Lung (tissue), 11 donors: ENCODE measurements at regions not wholly inside any gene's neighbourhood (a gene's known extent, or its start where the extent isn't known, plus 50 kb on each side); places are given as distances from the start of the nearest gene placed in this dataset.

Source experiments
- ATAC-seq: fragments of 200-7000 bp; cut with Tn5 transposase; one replicate; pipeline ENCODE4 v1.9.1; 2020; ENCODE audit warnings: moderate number of reproducible peaks; ENCODE audit not compliant: insufficient read depth, low FRiP score
- DNase-seq, 3 donors: peaks; one replicate each; pipeline ENCODE4 v3.0.0-alpha.2; 2013 to 2017
- H3K27ac ChIP-seq, 2 donors: one replicate each; pipeline ENCODE4 v1.5.1; 2013; ENCODE audit warnings: mild to moderate bottlenecking in 2 of 2, moderate library complexity in 2 of 2, control low read depth in 1 of 2, inconsistent platforms in 1 of 2, low read depth in 1 of 2, low read length in 1 of 2
- H3K27me3 ChIP-seq, 3 donors: one replicate each; pipeline ENCODE4 v1.5.1; 2013; ENCODE audit warnings: low read length in 2 of 3; ENCODE audit not compliant: control insufficient read depth in 3 of 3, insufficient read depth in 3 of 3
- H3K36me3 ChIP-seq, 4 donors: one replicate each; pipeline ENCODE4 v1.5.1; 2013; ENCODE audit warnings: low read length in 4 of 4, mild to moderate bottlenecking in 1 of 4, moderate library complexity in 1 of 4; ENCODE audit not compliant: control insufficient read depth in 4 of 4, insufficient read depth in 4 of 4
- H3K4me1 ChIP-seq, 5 donors: one replicate each; pipeline ENCODE4 v1.5.1; 2013; ENCODE audit warnings: low read length in 5 of 5, mild to moderate bottlenecking in 2 of 5, moderate library complexity in 1 of 5; ENCODE audit not compliant: control insufficient read depth in 5 of 5, insufficient read depth in 5 of 5
- H3K4me3 ChIP-seq: one replicate; pipeline ENCODE4 v1.5.1; 2013; ENCODE audit warnings: mild to moderate bottlenecking, control low read depth, moderate library complexity
- H3K9ac ChIP-seq, 2 donors: one replicate each; pipeline ENCODE4 v1.5.1; 2013; ENCODE audit warnings: low read length in 2 of 2, control low read depth in 1 of 2; ENCODE audit not compliant: insufficient read depth in 1 of 2
- H3K9me3 ChIP-seq, 4 donors: one replicate each; pipeline ENCODE4 v1.5.1; 2013; ENCODE audit warnings: low read length in 3 of 4, mild to moderate bottlenecking in 1 of 4, moderate library complexity in 1 of 4; ENCODE audit not compliant: control insufficient read depth in 4 of 4, insufficient read depth in 3 of 4
- CTCF ChIP-seq: IDR thresholded peaks from 2 replicates; pipeline ENCODE4 v1.5.1; 2012; ENCODE audit warnings: mild to moderate bottlenecking; ENCODE audit errors: control extremely low read depth, extremely low read depth
- WGBS, 2 donors: extraction: QIAGEN DNeasy Blood & Tissue Kit; methylation state at CpG; one replicate each; pipeline ENCODE4 v1.1.7; 2013; 5-methylcytosine and 5-hydroxymethylcytosine counted together
- donor health status: control.
- donor health status: control.
- donor health status: Bipolar disorder and iron deficiency.
- donor health status: healthy.
- donor health status: DM: yes; HTN: yes; CAD: no.

DNA sequence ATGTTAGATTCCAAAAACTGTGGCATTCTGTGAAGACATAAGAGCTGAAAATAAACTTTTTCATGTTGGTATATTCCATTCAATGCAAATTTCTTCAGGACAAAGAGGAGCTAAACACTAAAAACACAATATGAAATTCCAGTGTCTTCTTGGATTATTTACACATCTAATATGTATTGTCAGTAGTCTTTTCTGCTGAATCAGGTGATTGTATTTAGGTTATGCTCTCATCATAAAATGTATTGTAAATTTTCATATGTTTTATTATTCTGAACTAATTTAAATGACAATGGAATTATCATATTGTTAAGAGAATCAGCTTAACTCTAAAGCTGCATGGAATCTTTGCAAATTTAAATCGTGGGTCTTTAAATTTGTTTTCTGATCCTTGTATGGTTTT lies 526.7 kb downstream of the PDHA2 start:
- TF ChIP-seq CTCF: no peak
- Histone ChIP-seq H3K4me3 (no peak overlapping the region), H3K9ac (no peak overlapping the region), H3K27me3 (no peaks in the 10 kb centered on the region), H3K36me3 (no peaks in the 10 kb centered on the region), H3K4me1 (no peaks in the 10 kb centered on the region), H3K27ac (no peak overlapping the region), H3K9me3 (peaks cover 0 to 9% (median 1%) of the 10 kb centered on the region in 4 donors)
- 73 to 92% methylated on average over 1 of the region's 1 CpG for WGBS, 2 donors
- no peak for DNase-seq
- no peak for ATAC-seq

DNA sequence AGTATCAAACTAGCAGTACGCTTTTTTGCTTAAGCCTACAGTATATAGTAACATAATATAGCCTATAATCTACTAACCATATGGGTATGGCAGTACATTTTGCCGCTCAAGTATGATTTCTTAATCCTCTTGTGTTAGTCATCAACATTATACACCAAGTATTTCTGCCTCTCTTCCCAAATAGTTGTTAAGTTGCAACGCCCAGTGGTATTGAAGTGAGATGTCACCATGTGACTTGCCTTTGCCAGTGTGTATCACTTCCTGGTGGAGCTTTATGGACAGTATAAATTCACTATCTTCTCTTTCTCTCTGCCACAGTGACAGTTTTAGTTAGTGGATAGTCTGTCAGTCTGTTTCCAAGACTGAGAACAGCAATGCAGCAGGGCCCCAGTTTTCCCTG lies 535.5 kb downstream of the PDHA2 start:
- Histone ChIP-seq H3K9me3 (peaks cover 0 to 5% (median 1%) of the 10 kb centered on the region in 4 donors), H3K4me1 (no peaks in the 10 kb centered on the region), H3K36me3 (no peaks in the 10 kb centered on the region), H3K27me3 (no peaks in the 10 kb centered on the region), H3K9ac (no peak overlapping the region), H3K4me3 (no peak overlapping the region), H3K27ac (no peak overlapping the region)
- 65 to 90% methylated on average over 3 of the region's 3 CpGs for WGBS, 2 donors
- ATAC-seq (no peak), DNase-seq (no peak)
- no peak for TF ChIP-seq CTCF

DNA sequence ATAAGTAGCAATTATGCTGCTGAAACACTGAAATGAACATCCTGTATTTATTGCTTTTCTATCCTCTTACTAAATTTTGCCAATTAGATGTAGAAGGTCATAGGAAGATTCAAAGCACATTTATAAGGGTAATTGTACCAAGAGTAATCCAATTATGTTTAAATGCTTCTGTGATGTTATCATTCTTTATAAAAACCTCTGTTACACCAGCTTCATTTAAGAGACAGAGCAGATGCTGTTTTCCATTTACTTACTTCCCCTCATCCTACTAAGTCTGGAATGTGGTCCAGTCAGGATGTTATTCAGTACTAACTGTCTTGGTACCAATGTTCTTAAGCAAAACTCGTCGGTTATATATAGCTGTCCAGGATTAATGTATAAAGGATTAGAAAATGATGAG lies 539.6 kb downstream of the PDHA2 start:
- no peak overlapping the region for H3K4me3 ChIP-seq
- peaks cover 0 to 4% (median 0%) of the 10 kb centered on the region in 4 donors for H3K9me3 ChIP-seq
- WGBS, 2 donors: 84 to 85% methylated on average over 2 of the region's 2 CpGs
- DNase-seq: no peak
- no peak for ATAC-seq
- no peak overlapping the region for H3K9ac ChIP-seq
- no peaks in the 10 kb centered on the region for H3K4me1 ChIP-seq
- no peaks in the 10 kb centered on the region for H3K27me3 ChIP-seq
- H3K36me3 ChIP-seq: no peaks in the 10 kb centered on the region
- no peak overlapping the region for H3K27ac ChIP-seq
- TF ChIP-seq CTCF: no peak

GRCh38 chr4:96380106-96380505 lies 540.2 kb downstream of the PDHA2 start:
- H3K9ac ChIP-seq: no peak overlapping the region
- no peak for DNase-seq
- TF ChIP-seq CTCF: no peak
- no peaks in the 10 kb centered on the region for H3K27me3 ChIP-seq
- H3K9me3 ChIP-seq: peaks cover 0 to 4% (median 0%) of the 10 kb centered on the region in 4 donors
- no peaks in the 10 kb centered on the region for H3K36me3 ChIP-seq
- no peak for ATAC-seq
- H3K4me1 ChIP-seq: no peaks in the 10 kb centered on the region
- H3K4me3 ChIP-seq: no peak overlapping the region
- H3K27ac ChIP-seq: no peak overlapping the region
